IPS DF 4.7 (cell line): ENCODE measurements at regions not wholly inside any gene's neighbourhood (a gene's known extent, or its start where the extent isn't known, plus 50 kb on each side); places are given as distances from the start of the nearest gene placed in this dataset.
"Not testable (repeated sequence)": the region's sequence is repeated elsewhere in the genome, so short reads cannot be mapped to it uniquely, and the experiment has no call there.

Experiments
- DNase-seq: peaks from one replicate; pipeline ENCODE4 v3.0.0-alpha.2; 2013; ENCODE audit warnings: low spot score; ENCODE audit errors: extremely low read depth

DNA sequence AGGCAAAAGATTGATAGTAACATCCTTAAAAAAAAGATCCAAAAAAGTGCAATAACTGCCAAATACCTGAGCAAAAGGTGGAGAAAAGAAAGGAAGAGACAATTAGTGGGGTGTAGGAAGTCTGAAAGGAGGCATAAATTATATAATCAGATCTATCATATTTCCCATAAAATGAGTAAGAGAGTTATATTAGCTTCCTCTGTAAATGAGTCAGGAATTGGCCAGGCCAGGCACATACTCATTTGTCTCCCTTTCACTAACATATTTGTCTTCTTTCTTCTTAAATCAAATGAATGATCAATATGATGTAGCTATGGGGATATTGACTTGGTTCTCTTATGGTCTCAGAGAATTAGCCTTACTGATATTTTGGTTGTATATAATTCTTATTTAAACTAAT, 292.3 kb upstream of the CADM2 start:
- DNase-seq, result no peak

DNA sequence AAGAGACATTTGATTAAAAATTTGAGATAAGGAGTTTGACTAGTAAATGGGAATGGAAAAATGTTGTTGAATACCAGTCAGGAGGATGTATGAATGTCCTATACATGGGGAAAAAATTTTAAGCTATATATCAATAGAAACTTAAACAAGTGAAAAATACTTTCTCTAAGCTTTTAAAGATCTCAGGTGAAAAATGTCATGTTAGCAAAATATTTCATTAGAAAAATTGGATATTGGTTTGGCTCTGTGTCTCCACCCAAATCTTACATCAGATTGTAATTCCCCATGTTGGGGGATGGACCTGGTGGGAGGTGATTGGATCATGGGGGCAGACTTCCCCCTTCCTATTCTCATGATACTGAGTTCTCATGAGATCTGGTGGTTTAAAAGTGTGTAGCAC, 279.6 kb upstream of the CADM2 start:
- DNase-seq, result no peak

DNA sequence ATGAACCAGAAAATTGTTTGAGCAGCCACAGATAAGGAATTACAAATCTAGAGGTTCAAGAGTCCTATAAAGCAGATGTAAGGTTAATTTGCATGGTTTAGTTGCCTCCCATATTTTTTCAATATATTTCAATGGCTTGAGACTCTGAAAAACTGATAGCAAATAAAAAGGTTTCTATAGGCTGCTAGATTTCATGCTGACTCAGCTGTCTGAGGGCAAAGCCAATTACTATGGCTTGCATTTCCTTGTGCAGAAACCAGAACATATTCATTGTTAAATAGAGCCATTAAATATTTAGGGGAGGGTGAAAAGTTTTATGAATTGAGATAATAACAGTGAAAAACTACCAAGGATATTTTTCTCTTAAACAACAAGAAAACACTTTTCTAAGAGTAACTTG, 278.1 kb upstream of the CADM2 start:
- DNase-seq, result no peak

DNA sequence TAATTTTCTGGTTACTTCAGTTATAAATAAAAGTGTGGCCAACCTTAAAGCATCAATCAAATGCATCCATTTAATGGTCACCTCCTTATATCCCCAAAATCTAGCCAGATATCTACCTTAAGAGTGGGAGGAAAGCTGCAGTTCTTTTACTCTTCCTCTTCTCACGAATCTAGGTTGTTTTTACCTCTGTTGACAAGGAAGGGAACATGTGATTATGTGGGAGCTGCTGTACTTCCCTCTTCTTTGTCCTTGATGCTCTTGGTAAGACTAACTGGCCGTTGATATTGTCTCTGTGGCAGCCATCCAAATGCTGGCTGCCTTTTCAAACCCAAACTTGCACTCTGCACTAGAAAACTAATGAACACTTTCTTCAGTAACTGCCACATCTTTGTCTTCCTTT, 275.3 kb upstream of the CADM2 start:
- no peak for DNase-seq

DNA sequence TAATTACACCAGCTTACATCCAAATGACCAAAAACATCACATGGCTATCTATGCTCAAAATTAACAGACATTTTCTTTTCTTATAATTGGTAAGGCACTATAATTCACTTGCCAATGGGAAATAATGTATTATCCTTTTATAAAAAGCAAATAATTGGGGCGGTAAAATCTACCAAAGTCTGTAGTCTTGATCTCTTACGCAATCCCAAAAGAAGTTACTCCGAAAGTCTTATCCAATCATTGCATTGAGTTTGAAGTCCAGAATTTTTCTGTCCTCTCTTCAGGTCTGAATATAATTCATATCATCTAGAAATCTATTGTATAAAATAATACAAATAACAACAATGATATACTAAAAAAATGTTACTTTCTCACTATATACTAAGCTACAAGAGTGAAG, 273.3 kb upstream of the CADM2 start:
- no peak for DNase-seq

DNA sequence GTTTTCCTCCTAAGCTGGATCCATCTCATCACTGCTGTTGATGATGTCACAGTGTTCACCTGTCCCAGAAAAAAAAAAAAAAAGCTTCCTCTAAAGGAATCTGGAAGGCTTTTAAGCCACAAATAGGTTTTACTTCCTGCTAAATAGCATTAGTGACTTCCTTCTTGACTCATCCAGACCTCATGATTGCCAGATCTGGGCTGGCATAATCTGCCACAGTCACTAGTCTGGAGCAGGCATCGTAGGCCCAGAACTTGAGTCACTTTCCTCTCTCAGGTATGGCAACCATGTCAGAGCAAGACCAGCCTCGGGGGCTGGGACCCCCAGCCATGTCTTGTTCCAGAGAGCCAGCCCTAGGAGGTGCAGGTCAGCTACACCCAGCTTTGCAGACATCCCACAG, 266.5 kb upstream of the CADM2 start:
- DNase-seq, result no peak

DNA sequence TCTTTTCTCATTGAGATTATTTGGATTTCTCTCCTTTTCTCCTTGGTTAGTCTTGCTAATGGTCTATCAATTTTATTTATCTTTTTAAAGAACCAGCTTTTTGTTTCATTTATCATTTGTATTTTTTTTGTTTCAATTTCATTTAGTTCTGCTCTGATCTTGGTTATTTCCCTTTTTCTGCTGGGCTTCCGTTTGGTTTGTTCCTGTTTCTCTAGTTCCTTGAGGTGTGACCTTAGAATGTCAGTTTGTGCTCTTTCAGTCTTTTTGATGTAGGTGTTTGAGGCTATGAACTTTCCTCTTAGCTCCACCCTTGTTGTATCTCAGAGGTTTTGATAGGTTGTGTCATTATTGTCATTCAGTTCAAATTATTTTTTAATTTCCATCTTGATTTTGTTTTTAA, 248.5 kb upstream of the CADM2 start:
- not testable (repeated sequence) for DNase-seq

DNA sequence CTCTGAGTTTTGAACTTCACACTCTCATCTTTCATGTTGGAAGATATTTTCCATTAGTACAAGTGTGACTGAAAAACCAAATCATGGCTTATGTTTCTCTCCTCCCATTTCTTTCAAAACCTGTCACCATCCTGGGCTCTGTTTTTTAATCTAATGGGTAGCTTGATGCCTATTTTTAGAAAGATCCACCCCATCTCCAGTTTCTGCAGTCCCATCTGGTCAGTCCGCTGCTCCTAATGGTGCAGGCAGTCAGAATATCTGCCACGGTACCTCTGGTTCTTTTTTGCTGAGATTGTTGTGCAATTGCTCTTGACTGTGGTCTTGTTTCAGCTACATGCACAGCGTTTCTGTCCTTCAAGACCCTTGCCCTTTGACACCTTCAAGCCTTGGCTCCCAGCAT, 240.9 kb upstream of the CADM2 start:
- DNase-seq, result no peak

DNA sequence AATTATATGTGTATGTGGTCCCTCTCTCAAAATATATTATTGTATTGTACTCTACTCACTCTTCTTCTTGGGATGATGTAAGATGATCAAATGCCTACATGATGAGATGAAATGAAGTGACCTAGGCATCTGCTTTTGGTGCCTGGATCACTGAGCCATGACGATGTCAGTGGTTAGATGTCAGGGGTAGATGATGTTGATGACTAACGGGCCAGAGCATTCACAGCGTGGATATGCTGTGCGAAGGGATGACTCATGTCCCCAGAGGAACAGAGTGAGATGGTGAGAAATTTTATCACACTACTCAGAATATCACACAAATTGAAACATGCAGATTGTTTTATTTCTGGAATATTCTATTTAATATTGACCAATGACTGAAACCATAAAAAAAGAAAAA, 233.9 kb upstream of the CADM2 start:
- DNase-seq, result no peak

DNA sequence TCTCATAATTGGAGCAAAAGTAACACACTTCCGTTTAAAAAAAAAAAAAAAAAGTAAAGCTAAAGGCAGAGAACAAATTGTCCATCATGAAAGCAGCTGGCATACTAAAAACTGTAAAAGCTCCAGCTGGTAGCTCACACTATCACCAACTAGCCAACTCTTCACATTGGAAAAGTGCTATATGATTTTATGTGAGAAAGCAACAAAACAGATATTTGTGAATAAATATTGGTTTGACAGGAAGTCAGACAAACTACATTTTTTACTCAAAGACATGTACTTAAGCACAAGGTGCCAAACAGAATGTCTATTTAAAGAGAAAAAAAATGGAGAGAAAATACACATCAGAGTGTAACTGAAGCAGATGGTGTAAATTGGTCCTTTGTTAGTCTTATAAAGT, 231.2 kb upstream of the CADM2 start:
- no peak for DNase-seq

DNA sequence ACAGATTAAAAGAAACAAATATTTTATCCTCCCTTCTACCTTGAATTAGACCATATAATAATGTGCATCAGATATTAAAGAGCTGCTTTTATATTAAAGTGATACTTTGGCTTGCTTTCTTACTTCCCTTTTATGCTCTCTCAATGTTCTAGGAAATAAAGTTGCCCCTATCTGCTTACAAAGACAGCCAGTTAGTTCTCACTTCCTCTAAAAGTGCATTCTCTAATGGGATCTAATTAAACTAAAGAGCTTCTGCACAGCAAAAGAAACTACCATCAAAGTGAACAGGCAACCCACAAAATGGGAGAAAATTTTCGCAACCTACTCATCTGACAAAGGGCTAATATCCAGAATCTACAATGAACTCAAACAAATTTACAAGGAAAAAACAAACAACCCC, 224.1 kb upstream of the CADM2 start:
- DNase-seq, result not testable (repeated sequence)

DNA sequence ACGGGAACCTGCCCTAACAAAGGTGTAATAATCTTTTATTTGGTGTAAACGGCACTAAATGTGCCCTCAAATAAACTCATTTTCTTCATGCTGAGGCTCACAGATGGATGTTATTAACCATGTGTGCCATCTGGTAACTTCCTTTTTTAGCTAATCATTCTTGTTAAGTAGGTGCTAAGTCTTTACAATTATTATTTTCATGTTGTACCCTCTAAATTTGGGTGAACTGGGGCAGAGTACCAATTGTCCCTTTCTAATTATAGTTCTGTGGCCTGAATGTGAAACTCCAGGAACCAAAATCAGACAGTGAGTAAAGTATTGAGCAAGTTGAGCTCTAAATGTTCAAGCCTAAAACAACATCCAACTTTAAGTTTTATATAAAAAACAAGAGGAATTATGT, 220.7 kb upstream of the CADM2 start:
- no peak for DNase-seq

DNA sequence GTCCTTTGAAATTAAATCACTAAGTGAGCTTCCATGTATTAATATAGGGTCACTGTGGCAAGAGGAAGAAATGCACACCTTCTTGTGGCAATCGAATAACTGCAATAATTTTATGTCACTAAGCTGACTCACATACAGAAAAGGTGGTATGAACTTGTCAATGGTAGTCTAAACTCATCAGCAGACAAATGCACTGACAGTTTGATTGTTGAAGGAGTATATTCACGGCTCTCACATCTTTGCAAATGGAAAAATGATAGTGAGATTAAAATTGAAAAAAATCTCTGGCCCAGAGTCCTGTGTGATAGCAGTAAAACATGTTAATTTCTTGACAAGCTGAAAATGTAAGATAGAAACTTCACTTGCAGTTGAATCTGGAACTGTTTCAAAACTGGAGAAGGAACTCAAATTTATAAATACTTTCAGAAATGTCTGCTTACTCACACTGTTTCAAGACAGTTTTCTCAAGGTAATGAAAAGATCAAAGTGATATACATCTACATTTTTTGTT, 215.8 kb upstream of the CADM2 start:
- DNase-seq, result no peak

DNA sequence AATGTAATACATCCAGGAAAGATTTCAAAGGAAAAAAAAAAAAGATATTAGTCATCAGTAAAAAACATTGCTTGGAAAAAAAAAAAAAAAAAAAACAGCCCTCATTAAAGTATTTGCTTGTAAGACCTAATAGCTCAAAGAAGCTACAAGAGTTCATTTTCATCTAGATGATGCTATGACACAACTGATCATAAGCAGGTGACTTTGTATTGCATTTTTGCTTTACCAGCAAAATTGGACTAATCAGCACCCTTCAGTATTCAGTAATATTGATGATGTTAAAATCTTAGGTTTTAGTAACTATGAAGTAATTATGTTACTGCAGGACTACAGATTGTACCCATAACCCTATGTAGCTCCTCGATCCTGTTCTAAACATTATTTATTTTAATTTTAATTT, 214.7 kb upstream of the CADM2 start:
- DNase-seq, result no peak

DNA sequence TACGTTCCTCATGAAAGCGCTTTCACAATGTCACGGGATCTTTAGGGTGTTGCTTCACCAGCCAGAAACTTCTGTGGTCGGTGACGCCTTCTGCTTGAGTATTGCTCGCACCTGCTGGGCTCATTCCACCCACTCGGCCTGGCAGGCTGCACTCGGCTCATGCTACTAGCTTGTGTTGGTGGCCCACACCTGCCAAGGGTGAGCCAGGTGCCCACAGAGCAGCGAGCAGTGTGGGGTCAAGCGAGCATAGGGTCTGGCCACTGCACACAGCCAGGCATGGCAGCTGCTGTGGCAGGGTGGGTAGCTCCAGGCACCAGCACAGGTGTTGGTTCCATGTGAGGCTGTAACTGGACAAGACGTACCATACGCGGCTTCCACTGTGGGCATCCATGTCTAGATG, 202.9 kb upstream of the CADM2 start:
- DNase-seq, result no peak

DNA sequence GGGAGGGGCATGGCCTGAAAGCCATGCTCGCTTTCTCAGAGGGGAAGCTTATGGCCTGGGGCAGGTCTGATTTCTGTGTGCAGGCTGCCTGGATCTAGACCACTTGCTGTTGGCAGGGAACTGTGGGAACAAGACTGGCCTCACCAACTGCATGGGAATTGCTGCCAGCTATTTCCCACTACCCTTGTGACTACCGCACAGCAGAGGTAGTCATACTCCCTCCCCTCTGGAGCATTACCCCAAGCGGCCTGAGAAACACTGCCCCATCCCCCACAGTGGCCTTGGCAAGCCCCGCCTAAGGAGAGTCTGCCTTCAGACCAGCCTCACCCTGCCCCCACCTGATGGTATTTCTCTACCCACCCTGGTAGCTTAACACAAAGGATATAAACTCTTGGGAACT, 199.4 kb upstream of the CADM2 start:
- DNase-seq, result no peak

DNA sequence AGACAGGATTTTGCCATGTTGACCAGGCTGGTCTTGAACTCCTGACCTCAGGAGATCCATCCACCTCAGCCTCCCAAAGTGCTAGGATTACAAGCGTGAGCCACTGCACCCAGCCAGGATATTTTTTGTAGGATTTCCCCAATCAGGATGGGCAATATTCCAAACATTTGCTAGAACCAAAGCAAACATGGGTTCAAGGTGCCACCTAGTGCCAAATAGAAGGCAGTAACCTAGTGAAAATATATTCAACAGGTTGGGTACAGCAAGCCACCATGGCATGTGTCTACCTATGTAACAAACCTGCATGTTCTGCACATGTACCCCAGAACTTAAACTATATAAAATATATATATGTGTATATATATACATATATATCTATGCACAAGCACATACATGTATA, 185.9 kb upstream of the CADM2 start:
- DNase-seq, result no peak

DNA sequence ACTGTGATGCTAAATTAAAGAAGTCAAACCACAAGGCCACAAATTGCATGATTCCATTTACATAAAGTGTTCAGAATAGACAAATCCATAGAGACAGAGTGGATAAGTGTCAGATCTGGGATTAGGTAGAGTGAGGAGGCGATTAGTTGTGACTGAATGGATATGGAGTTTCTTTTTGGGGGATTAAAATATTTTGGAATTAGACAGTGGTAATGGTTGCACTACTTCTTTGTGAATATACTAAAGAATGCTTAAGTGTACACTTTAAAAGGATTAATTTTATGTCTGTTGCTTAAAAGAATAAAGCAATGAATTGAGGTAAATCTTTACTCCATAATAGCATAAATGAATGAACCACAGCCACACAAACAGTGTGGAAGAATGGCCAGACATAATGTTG, 175.5 kb upstream of the CADM2 start:
- DNase-seq, result no peak

DNA sequence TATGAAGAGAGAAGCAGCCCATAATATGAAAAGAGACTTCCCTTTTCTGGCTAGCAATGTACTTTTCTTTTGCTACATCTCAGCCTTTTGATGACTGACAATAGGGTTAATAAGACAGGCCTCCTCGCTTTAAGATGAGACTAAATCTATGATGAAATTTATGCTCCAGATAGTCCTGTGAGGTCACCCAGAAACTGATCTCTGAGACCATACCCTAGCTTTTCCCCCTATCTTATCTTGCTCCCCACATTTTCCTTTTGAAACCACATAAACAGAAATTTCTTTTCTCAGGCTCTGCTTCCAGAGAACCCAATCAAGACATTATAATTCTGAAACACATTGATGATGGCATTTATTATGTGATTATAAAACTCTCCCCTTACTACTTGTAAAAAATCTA, 168.8 kb upstream of the CADM2 start:
- DNase-seq, result no peak

DNA sequence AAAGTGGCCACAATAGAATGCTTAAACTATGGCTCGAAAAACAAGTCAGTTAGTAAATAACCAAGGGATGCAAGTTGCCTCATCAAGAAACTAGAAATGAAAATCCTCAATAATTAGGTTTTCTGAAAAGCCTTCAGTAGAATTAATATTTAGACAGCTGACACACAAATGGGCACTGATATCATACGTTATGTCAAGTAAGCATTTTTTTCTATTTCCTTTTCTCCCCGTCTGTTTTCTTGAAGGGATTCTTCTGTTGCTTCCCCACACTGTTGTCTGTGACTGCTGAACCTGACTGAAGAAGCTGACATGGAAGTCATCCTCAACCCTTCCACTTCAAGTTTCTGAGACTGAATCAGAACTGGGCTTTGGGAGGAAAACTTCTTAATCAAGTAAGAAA, 151.8 kb upstream of the CADM2 start:
- no peak for DNase-seq

DNA sequence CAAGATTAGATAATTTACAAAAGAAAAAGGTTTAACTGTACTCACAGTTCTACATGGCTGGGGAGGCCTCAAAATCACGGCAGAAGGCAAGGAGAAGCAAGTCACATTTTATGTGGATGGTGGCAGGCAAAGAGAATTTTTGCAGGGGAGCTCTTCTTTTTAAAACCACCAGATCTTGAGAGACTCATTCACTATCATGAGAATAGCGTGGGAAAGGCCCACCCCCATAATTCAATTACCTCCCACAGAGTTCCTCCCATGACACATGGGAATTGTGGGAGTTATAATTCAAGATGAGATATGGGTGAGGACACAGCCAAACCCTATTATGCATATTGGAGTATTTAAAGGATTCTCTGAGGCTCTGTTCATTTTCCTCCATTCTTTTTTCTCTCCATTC, 138.7 kb upstream of the CADM2 start:
- no peak for DNase-seq

DNA sequence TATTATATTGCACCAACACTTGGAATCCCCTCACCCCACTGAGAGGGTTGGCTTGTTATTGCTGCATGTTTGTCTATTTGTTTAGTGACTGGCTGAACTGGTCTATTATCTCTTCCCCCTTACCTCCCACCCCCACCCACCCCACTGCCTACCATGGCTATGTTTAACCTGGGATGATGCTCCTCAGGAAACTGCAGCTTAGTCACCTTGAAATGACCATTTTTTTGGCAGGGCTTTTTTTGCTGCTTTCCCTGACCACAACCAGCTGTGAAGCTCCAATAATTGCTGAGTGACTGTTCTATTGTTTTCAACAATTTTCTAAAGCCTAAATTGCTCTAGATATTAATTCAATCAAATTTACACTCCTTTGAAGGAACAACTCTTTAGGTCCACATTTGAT, 137.9 kb upstream of the CADM2 start:
- DNase-seq, result no peak

DNA sequence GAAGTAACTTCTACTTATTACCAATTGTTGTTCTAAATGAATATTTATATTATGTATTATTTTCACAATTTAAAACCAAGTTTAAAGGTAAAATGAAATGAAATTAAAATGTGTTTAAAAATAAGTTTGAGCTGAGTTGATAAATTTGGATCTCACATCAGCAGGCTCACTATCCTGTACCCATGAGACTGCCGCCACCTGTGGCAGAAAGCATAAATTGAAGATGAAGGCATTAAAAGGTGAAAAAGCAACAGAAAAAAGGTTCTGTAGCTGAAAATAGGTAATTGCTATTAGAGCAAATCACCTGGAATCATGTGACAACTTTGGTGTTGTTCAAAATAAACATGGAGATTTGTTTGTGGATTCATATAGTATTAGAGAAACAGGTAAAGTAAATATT, 133.0 kb upstream of the CADM2 start:
- no peak for DNase-seq

DNA sequence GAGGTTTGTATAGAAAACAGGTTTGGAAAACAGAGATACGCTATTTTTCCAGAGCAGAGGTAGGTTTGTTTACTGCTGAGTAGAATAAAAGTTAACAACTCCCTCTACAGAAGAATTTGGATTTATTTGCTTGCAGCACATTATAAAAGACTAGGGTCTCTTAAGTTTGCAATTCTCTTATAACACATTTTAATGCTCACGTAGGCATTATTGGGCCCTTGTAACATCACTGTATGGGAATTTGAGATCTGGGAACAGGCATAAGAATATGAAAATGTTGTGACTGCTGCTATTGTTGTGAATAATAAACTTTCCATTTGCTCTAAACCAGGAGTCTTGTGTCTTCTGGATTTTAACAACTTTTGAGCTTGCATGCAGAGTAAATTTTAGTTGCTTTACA, 128.3 kb upstream of the CADM2 start:
- no peak for DNase-seq

DNA sequence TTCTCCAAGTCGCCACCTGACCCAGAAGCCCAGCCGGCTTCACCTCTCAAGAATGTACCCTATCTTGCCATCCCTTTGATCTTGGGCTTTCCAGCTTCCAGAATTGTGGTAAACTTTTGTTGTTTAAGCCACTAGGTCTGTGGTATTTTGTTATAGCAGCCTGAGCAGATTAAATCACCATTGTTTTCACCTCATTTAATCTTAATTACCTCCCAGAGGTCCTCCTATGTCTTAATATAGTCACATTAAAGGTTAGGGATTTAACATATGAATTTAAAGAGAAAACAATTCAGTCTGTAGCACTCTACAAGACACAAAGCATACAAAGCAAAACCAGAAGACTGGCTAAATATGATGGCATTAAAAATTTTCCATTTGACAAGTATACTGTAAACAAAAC, 123.4 kb upstream of the CADM2 start:
- no peak for DNase-seq
